GM10248 (cell line): ENCODE measurements at regions not wholly inside any gene's neighbourhood (a gene's known extent, or its start where the extent isn't known, plus 50 kb on each side); places are given as distances from the start of the nearest gene placed in this dataset.

Experiments
- CTCF ChIA-PET: fragments of 300-600 bp; sonication (Branson Sonifier 250); formaldehyde crosslinking; extraction: SDS; loops from one replicate; lab custom pipeline; 2021; ENCODE audit warnings: antibody characterized with exemption; lab: Yijun Ruan, JAX
- POLR2A ChIA-PET: fragments of 350-650 bp; sonication (Branson Sonifier 250); formaldehyde crosslinking; extraction: SDS; loops from one replicate; lab custom pipeline; 2020; ENCODE audit warnings: antibody characterized with exemption; lab: Yijun Ruan, JAX
- DNase-seq: peaks from one replicate; pipeline ENCODE4 v3.0.0; 2012; ENCODE audit errors: extremely low spot score
- CTCF ChIP-seq: IDR thresholded peaks from 2 replicates; pipeline ENCODE4 v1.5.1; 2012; ENCODE audit warnings: mild to moderate bottlenecking, low read depth; ENCODE audit errors: extremely low read depth, missing control alignments, control extremely low read depth

- DNase-seq, result no peak
- CTCF ChIA-PET, result no interaction called here
- no peak for TF ChIP-seq CTCF
- POLR2A ChIA-PET, result no interaction called here
These were observed 353.7 kb downstream of the GLRX3 start for GRCh38 chr10:130489891-130490290.

- CTCF ChIA-PET, result no interaction called here
- TF ChIP-seq CTCF, result no peak
- POLR2A ChIA-PET, result no interaction called here
- DNase-seq, result no peak
These were observed 355.0 kb downstream of the GLRX3 start for GRCh38 chr10:130491011-130491692.

GRCh38 chr10:130491693-130492050, 355.5 kb downstream of the GLRX3 start:
- ChIA-PET POLR2A (no interaction called here), CTCF (no interaction called here)
- TF ChIP-seq CTCF, result no peak
- DNase-seq, result no peak

GRCh38 chr10:130492266-130492934, 356.2 kb downstream of the GLRX3 start:
- ChIA-PET CTCF (no interaction called here), POLR2A (no interaction called here)
- TF ChIP-seq CTCF, result no peak
- DNase-seq, result no peak

- TF ChIP-seq CTCF, result no peak
- CTCF ChIA-PET, result no interaction called here
- no peak for DNase-seq
- POLR2A ChIA-PET, result no interaction called here
These were observed 356.8 kb downstream of the GLRX3 start for GRCh38 chr10:130493021-130493420.

GRCh38 chr10:130493446-130494145, 357.4 kb downstream of the GLRX3 start:
- DNase-seq, result no peak
- POLR2A ChIA-PET, result no interaction called here
- no peak for TF ChIP-seq CTCF
- CTCF ChIA-PET, result no interaction called here
